H1 (cell line): ENCODE measurements at regions not wholly inside any gene's neighbourhood (a gene's known extent, or its start where the extent isn't known, plus 50 kb on each side); places are given as distances from the start of the nearest gene placed in this dataset.

ENCODE experiments used
- CTCF ChIA-PET: fragments of 300-600 bp; sonication (Branson Sonifier 250); formaldehyde crosslinking; loops from one replicate; lab custom pipeline; 2021; ENCODE audit not compliant: partially characterized antibody; lab: Charles Lee
- POLR2A ChIA-PET: fragments of 300-600 bp; sonication (Branson Sonifier 250); formaldehyde crosslinking; loops from one replicate; lab custom pipeline; 2021; ENCODE audit warnings: inconsistent platforms; ENCODE audit not compliant: partially characterized antibody; lab: Charles Lee
- DNase-seq, 2 experiments: peaks; one replicate each; pipeline versions ENCODE4 v3.0.0 to v3.0.0-alpha.2; 2010 to 2022; ENCODE audit warnings: low spot score in 2 of 2, low read depth in 1 of 2, mixed read lengths in 1 of 2
- FAIRE-seq: peaks from 2 replicates; lab custom pipeline; 2011; peaks lifted over from hg19 to GRCh38; lab: Jason Lieb, UNC
- H2AFZ ChIP-seq: 2 replicates; pipeline ENCODE4 v1.8.1; 2012; ENCODE audit warnings: low read length, inconsistent platforms
- H2AK5ac ChIP-seq: 2 replicates; pipeline ENCODE4 v1.6.1; 2013; ENCODE audit warnings: low read depth, low read length
- H2BK120ac ChIP-seq: replicated peaks from 2 replicates; pipeline ENCODE3; 2013; ENCODE audit warnings: low read depth, low read length, inconsistent platforms
- H2BK12ac ChIP-seq: 2 replicates; pipeline ENCODE4 v1.6.1; 2013; ENCODE audit warnings: low read depth, low read length
- H2BK15ac ChIP-seq: 2 replicates; pipeline ENCODE4 v1.6.1; 2013; ENCODE audit warnings: low read length
- H2BK20ac ChIP-seq: 2 replicates; pipeline ENCODE4 v1.6.1; 2013; ENCODE audit warnings: low read length
- H2BK5ac ChIP-seq: 2 replicates; pipeline ENCODE4 v1.6.1; 2013; ENCODE audit warnings: low read depth, low read length
- H3K14ac ChIP-seq: 2 replicates; pipeline ENCODE4 v1.6.1; 2013; ENCODE audit warnings: inconsistent platforms; ENCODE audit not compliant: insufficient read length
- H3K18ac ChIP-seq: 2 replicates; pipeline ENCODE4 v1.6.1; 2013; ENCODE audit warnings: low read length; ENCODE audit errors: extremely low read depth
- H3K23ac ChIP-seq: 2 replicates; pipeline ENCODE4 v1.6.1; 2013; ENCODE audit warnings: inconsistent platforms; ENCODE audit not compliant: insufficient read length
- H3K23me2 ChIP-seq: 2 replicates; pipeline ENCODE4 v1.6.1; 2013; ENCODE audit warnings: low read depth, low read length
- H3K27ac ChIP-seq: 2 replicates; pipeline ENCODE4 v1.6.1; 2011; ENCODE audit warnings: low read depth, low read length, inconsistent platforms
- H3K27me3 ChIP-seq, 4 experiments: replicated peaks in 1 of 4; 1 replicate in 1 of 4; 2 replicates in 3 of 4; pipeline versions ENCODE4 v1.6.1 to v1.8.1; 2011 to 2013; ENCODE audit warnings: low read length in 3 of 4, mild to moderate bottlenecking in 3 of 4, inconsistent platforms in 2 of 4, mixed read lengths in 2 of 4, moderate library complexity in 1 of 4; ENCODE audit not compliant: control insufficient read depth in 3 of 4, insufficient read depth in 3 of 4; ENCODE audit errors: extremely low read depth in 1 of 4
- H3K36me3 ChIP-seq, 4 experiments: 2 replicates each; pipeline versions ENCODE4 v1.6.1 to v1.8.1; 2011 to 2013; ENCODE audit warnings: mild to moderate bottlenecking in 4 of 4, low read length in 3 of 4, moderate library complexity in 2 of 4, control low read depth in 1 of 4, inconsistent platforms in 1 of 4; ENCODE audit not compliant: insufficient read depth in 4 of 4, control insufficient read depth in 2 of 4
- H3K4ac ChIP-seq: replicated peaks from 2 replicates; pipeline ENCODE3; 2013; ENCODE audit warnings: low read length, low read depth, mixed read lengths, inconsistent platforms; ENCODE audit not compliant: insufficient read length
- H3K4me1 ChIP-seq, 4 experiments: replicated peaks in 1 of 4; 1 replicate in 1 of 4; 2 replicates in 3 of 4; pipeline versions ENCODE4 v1.6.1 to v1.8.1; 2011 to 2013; ENCODE audit warnings: low read length in 3 of 4, inconsistent platforms in 2 of 4, mixed read lengths in 1 of 4; ENCODE audit not compliant: insufficient read depth in 4 of 4, control insufficient read depth in 3 of 4
- H3K4me2 ChIP-seq, 2 experiments: 2 replicates each; pipeline versions ENCODE4 v1.6.1 to v1.8.1; 2011 to 2013; ENCODE audit warnings: low read depth in 2 of 2, low read length in 2 of 2, control low read depth in 1 of 2, inconsistent platforms in 1 of 2, mild to moderate bottlenecking in 1 of 2; ENCODE audit not compliant: insufficient read depth in 1 of 2
- H3K4me3 ChIP-seq, 4 experiments: fragments of 200-600, 300-600 bp in 1 of 4; sonication (generic), shearing (Covaris generic), sonication (Bioruptor Twin) in 1 of 4; 2 replicates each; pipeline versions ENCODE4 v1.5.1 to v1.8.1; 2011 to 2016; ENCODE audit warnings: low read length in 4 of 4, low read depth in 3 of 4, control low read depth in 2 of 4, inconsistent platforms in 2 of 4, mild to moderate bottlenecking in 2 of 4, mixed read lengths in 1 of 4, moderate library complexity in 1 of 4; ENCODE audit not compliant: insufficient read depth in 2 of 4; ENCODE audit errors: extremely low read depth in 1 of 4
- H3K56ac ChIP-seq: replicated peaks from 2 replicates; pipeline ENCODE3; 2013; ENCODE audit warnings: low read depth, mild to moderate bottlenecking, mixed read lengths, low read length, inconsistent platforms; ENCODE audit not compliant: insufficient read length
- H3K79me1 ChIP-seq: 2 replicates; pipeline ENCODE4 v1.6.1; 2013; ENCODE audit warnings: low read depth, low read length, control low read depth
- H3K79me2 ChIP-seq, 2 experiments: 2 replicates each; pipeline versions ENCODE4 v1.6.1 to v1.8.1; 2012 to 2013; ENCODE audit warnings: low read length in 2 of 2, mild to moderate bottlenecking in 2 of 2, inconsistent platforms in 1 of 2; ENCODE audit not compliant: insufficient read depth in 2 of 2, control insufficient read depth in 1 of 2
- H3K9ac ChIP-seq, 4 experiments: replicated peaks in 1 of 4; 1 replicate in 1 of 4; 2 replicates in 3 of 4; pipeline versions ENCODE4 v1.6.1 to v1.8.1; 2011 to 2013; ENCODE audit warnings: low read depth in 3 of 4, low read length in 3 of 4, control low read depth in 2 of 4, mild to moderate bottlenecking in 2 of 4, moderate library complexity in 2 of 4, inconsistent platforms in 1 of 4; ENCODE audit errors: extremely low read depth in 1 of 4
- H3K9me3 ChIP-seq, 2 experiments: 2 replicates each; pipeline versions ENCODE4 v1.6.1 to v1.8.1; 2012 to 2013; ENCODE audit warnings: mild to moderate bottlenecking in 2 of 2, moderate library complexity in 2 of 2, control low read depth in 1 of 2, inconsistent platforms in 1 of 2, low read depth in 1 of 2, low read length in 1 of 2, mixed read lengths in 1 of 2; ENCODE audit not compliant: insufficient read depth in 2 of 2
- H4K20me1 ChIP-seq, 2 experiments: replicated peaks in 1 of 2; 2 replicates each; pipeline versions ENCODE3 to v1.8.1; 2011 to 2013; ENCODE audit warnings: inconsistent platforms in 2 of 2, low read length in 2 of 2, mild to moderate bottlenecking in 1 of 2; ENCODE audit not compliant: insufficient read depth in 2 of 2, control insufficient read depth in 1 of 2
- H4K5ac ChIP-seq: 2 replicates; pipeline ENCODE4 v1.6.1; 2013; ENCODE audit warnings: low read length, low read depth, mixed read lengths, inconsistent platforms; ENCODE audit not compliant: insufficient read length
- H4K8ac ChIP-seq: 2 replicates; pipeline ENCODE4 v1.8.0; 2013; ENCODE audit warnings: mild to moderate bottlenecking, moderate library complexity, low read length, inconsistent platforms; ENCODE audit not compliant: insufficient read depth; ENCODE audit errors: extremely low read depth
- H4K91ac ChIP-seq: replicated peaks from 2 replicates; pipeline ENCODE3; 2013; ENCODE audit warnings: low read length, mixed read lengths, inconsistent platforms; ENCODE audit not compliant: insufficient read length
- EP300 ChIP-seq, 2 experiments: IDR thresholded peaks; 1 replicate in 1 of 2; 2 replicates in 1 of 2; pipeline ENCODE4 v1.6.1; 2011 to 2012; ENCODE audit warnings: low read depth in 2 of 2, low read length in 2 of 2, mild to moderate bottlenecking in 2 of 2, borderline replicate concordance in 1 of 2, inconsistent platforms in 1 of 2, moderate library complexity in 1 of 2
- SIRT6 ChIP-seq: IDR thresholded peaks from one replicate; pipeline ENCODE4 v1.7.1; 2012; ENCODE audit warnings: low read length, inconsistent platforms
- WGBS, 2 experiments: shearing (Covaris generic) in 1 of 2; methylation state at CpG; one replicate each; pipeline versions ENCODE4 v1.1.6 to v1.1.7; 2013 to 2015; ENCODE audit warnings: low lambda C conversion rate in 2 of 2, mixed read lengths in 2 of 2, inconsistent platforms in 1 of 2, low coverage in 1 of 2, missing lambda C conversion rate in 1 of 2; ENCODE audit not compliant: insufficient replicate concordance in 2 of 2, insufficient coverage in 1 of 2, insufficient read length in 1 of 2; ENCODE audit errors: extremely low coverage in 1 of 2, missing lambda C conversion rate in 1 of 2; 5-methylcytosine and 5-hydroxymethylcytosine counted together

- DNase-seq (no peak), FAIRE-seq (no peak)
- Histone ChIP-seq H3K27ac (no peak overlapping the region), H3K4me2 (no peak overlapping the region), H2BK5ac (no peak overlapping the region), H3K18ac (no peak overlapping the region), H3K27me3 (no peaks in the 10 kb centered on the region), H3K4ac (no peak overlapping the region), H4K91ac (no peak overlapping the region), H2AFZ (no peak overlapping the region; the same call in 1 of the 2 replicates), H2BK20ac (no peak overlapping the region), H3K9ac (no peak overlapping the region), H2AK5ac (no peak overlapping the region), H3K4me3 (no peak overlapping the region), H4K8ac (no peak overlapping the region), H3K9me3 (no peaks in the 10 kb centered on the region), H3K79me2 (no peaks in the 10 kb centered on the region), H4K20me1 (no peaks in the 10 kb centered on the region), H4K5ac (no peak overlapping the region), H3K23me2 (no peaks in the 10 kb centered on the region), H3K79me1 (no peaks in the 10 kb centered on the region), H2BK15ac (no peak overlapping the region), H3K36me3 (no peaks in the 10 kb centered on the region), H3K4me1 (no peaks in the 10 kb centered on the region), H3K23ac (no peak overlapping the region), H2BK120ac (no peak overlapping the region), H2BK12ac (no peak overlapping the region), H3K14ac (no peak overlapping the region), H3K56ac (no peak overlapping the region)
- WGBS, 2 experiments: 100% methylated on average over 1 of the region's 1 CpG; no CpG with 5 or more reads in 1 of the 2 experiments
- CTCF ChIA-PET: no interaction called here
- TF ChIP-seq SIRT6 (no peak), EP300 (IDR thresholded peaks at IDR 0.05; ENCODE audit: borderline replicate concordance in 1 of 2, low read depth in 2 of 2, low read length in 2 of 2) (no peak)
- POLR2A ChIA-PET: no interaction called here
Measured at GRCh38 chr7:15866753-15867152, 180.3 kb upstream of the MEOX2 start.
